Neural cell (in vitro differentiated cells): ENCODE measurements at regions not wholly inside any gene's neighbourhood (a gene's known extent, or its start where the extent isn't known, plus 50 kb on each side); places are given as distances from the start of the nearest gene placed in this dataset.

Experiments
- H2AFZ ChIP-seq: fragments of 200-600, 300-800 bp; sonication (generic), shearing (Covaris generic); 2 replicates; pipeline ENCODE4 v1.6.0; 2014; ENCODE audit warnings: low read depth, mild to moderate bottlenecking, antibody characterized with exemption, low read length, moderate library complexity
- H3F3A ChIP-seq: fragments of 200-600 bp; shearing (Covaris generic); 2 replicates; pipeline ENCODE4 v1.6.1; 2016; ENCODE audit warnings: mild to moderate bottlenecking, moderate library complexity, mixed read lengths, antibody characterized with exemption, low read length; ENCODE audit not compliant: insufficient read depth, poor library complexity, severe bottlenecking
- H3K27ac ChIP-seq: fragments of 200-600, 300-800 bp; sonication (generic), shearing (Covaris generic); 2 replicates; pipeline ENCODE4 v1.5.1; 2014; ENCODE audit warnings: mild to moderate bottlenecking, low read length, moderate library complexity
- H3K27me3 ChIP-seq: fragments of 300-800, 200-600 bp; sonication (generic), shearing (Covaris generic); 2 replicates; pipeline ENCODE4 v1.6.0; 2014; ENCODE audit warnings: mild to moderate bottlenecking, low read depth, low read length, moderate library complexity; ENCODE audit not compliant: insufficient read depth
- H3K36me3 ChIP-seq: fragments of 300-800, 200-600 bp; sonication (generic), shearing (Covaris generic); 2 replicates; pipeline ENCODE4 v1.5.1; 2014; ENCODE audit warnings: mild to moderate bottlenecking, antibody characterized with exemption, low read length, moderate library complexity; ENCODE audit not compliant: insufficient read depth
- H3K4me2 ChIP-seq: fragments of 300-800, 200-600 bp; sonication (generic), shearing (Covaris generic); 2 replicates; pipeline ENCODE4 v1.6.0; 2014; ENCODE audit warnings: mild to moderate bottlenecking, low read length
- H3K4me3 ChIP-seq: fragments of 300-800, 200-600 bp; sonication (generic), shearing (Covaris generic); 2 replicates; pipeline ENCODE4 v1.5.1; 2014; ENCODE audit warnings: mild to moderate bottlenecking, low read length, moderate library complexity
- H3K79me2 ChIP-seq: fragments of 200-600 bp; shearing (Covaris generic); replicated peaks from 2 replicates; pipeline ENCODE4 v1.6.0; 2014; ENCODE audit warnings: mild to moderate bottlenecking, low read length, moderate library complexity; ENCODE audit not compliant: insufficient read depth
- H3K9ac ChIP-seq: fragments of 300-800, 200-600 bp; sonication (generic), shearing (Covaris generic); 2 replicates; pipeline ENCODE4 v1.6.1; 2016; ENCODE audit warnings: mild to moderate bottlenecking, low read length, mixed read lengths
- H3K9me2 ChIP-seq: fragments of 200-600 bp; shearing (Covaris generic); 2 replicates; pipeline ENCODE4 v1.6.1; 2016; ENCODE audit warnings: mild to moderate bottlenecking, low read length, mixed read lengths; ENCODE audit not compliant: insufficient read depth
- H3K9me3 ChIP-seq: fragments of 200-600, 300-800 bp; sonication (generic), shearing (Covaris generic); 2 replicates; pipeline ENCODE4 v1.6.1; 2016; ENCODE audit warnings: mild to moderate bottlenecking, mixed run types, low read length, moderate library complexity, mixed read lengths
- H4K20me1 ChIP-seq: fragments of 200-600 bp; shearing (Covaris generic); 2 replicates; pipeline ENCODE4 v1.6.1; 2016; ENCODE audit warnings: mild to moderate bottlenecking, mixed run types; ENCODE audit not compliant: insufficient read depth
- CTCF ChIP-seq: fragments of 450-650 bp; IDR thresholded peaks from 2 replicates; pipeline ENCODE4 v1.5.1; 2014; ENCODE audit warnings: antibody characterized with exemption, mild to moderate bottlenecking, moderate library complexity; ENCODE audit not compliant: poor library complexity, severe bottlenecking
- EP300 ChIP-seq: fragments of 450-650 bp; conservative IDR thresholded peaks from 2 replicates; pipeline ENCODE4 v1.6.1; 2014; ENCODE audit warnings: antibody characterized with exemption, mild to moderate bottlenecking, moderate library complexity; ENCODE audit not compliant: poor library complexity, severe bottlenecking
- EZH2 ChIP-seq: fragments of 200-600, 300-800 bp; shearing (Covaris generic), sonication (generic); IDR thresholded peaks from 2 replicates; pipeline ENCODE4 v1.6.1; 2014; ENCODE audit warnings: antibody characterized with exemption, low read length, borderline replicate concordance, mild to moderate bottlenecking; ENCODE audit not compliant: insufficient read depth, poor library complexity, severe bottlenecking
- MXI1 ChIP-seq: fragments of 450-650 bp; conservative IDR thresholded peaks from 2 replicates; pipeline ENCODE4 v1.6.1; 2014; ENCODE audit warnings: antibody characterized with exemption, mild to moderate bottlenecking; ENCODE audit not compliant: poor library complexity, severe bottlenecking
- POLR2AphosphoS5 ChIP-seq: IDR thresholded peaks from 2 replicates; pipeline ENCODE4 v1.6.1; 2012
- RAD21 ChIP-seq: fragments of 450-650 bp; conservative IDR thresholded peaks from 2 replicates; pipeline ENCODE4 v1.6.1; 2014; ENCODE audit warnings: antibody characterized with exemption, mild to moderate bottlenecking, moderate library complexity
- REST ChIP-seq: IDR thresholded peaks from 2 replicates; pipeline ENCODE4 v1.6.1; 2012; ENCODE audit warnings: borderline replicate concordance
- SMC3 ChIP-seq: fragments of 450-650 bp; conservative IDR thresholded peaks from 2 replicates; pipeline ENCODE4 v1.6.1; 2014; ENCODE audit warnings: antibody characterized with exemption, mild to moderate bottlenecking, moderate library complexity; ENCODE audit not compliant: poor library complexity
- TAF1 ChIP-seq: IDR thresholded peaks from 2 replicates; pipeline ENCODE4 v1.6.1; 2012; ENCODE audit warnings: low read depth

DNA sequence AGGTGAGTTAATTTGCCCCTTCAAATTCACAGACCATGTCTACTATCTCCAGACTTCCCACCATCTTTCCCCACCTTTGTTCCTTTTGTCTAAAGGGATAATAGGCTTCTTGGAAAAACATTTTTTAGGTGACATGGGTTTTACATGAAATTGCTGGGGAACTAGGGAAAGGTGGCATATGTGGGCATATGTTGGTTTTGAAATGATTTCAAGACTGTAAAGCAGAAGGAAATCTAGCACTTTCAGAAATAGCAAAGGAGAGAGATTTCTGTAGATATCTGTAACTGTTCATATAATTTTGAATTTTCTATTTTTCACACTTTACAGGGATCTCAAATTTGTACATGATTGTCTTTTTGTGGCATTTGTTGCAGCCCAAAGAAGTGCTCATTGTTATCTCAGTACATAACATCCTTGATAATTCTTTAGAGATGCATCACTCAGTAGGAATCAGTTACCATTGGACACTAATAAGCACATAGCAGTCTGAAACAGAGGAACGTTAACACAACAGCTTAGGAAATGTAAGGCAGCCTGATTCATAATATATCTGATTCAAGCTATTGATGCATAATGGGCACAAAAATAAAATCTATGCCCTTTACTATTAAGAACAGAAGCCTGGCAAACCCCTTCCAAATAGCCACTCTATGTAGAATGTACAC is 659.7 kb downstream of the CENPC start:
- H2AFZ ChIP-seq, result no peak overlapping the region
- no peak overlapping the region for H3K9ac ChIP-seq
- no peaks in the 10 kb centered on the region for H4K20me1 ChIP-seq
- no peaks in the 10 kb centered on the region for H3K9me3 ChIP-seq
- no peaks in the 10 kb centered on the region for H3K36me3 ChIP-seq
- no peaks in the 10 kb centered on the region for H3K79me2 ChIP-seq
- TF ChIP-seq CTCF, result no peak
- TF ChIP-seq POLR2AphosphoS5, result no peak
- no peak for TF ChIP-seq SMC3
- TF ChIP-seq RAD21, result no peak
- TF ChIP-seq TAF1, result no peak
- no peak for TF ChIP-seq EP300
- TF ChIP-seq EZH2, result no peak
- TF ChIP-seq MXI1, result no peak
- no peak for TF ChIP-seq REST
- H3K27me3 ChIP-seq, result no peaks in the 10 kb centered on the region
- no peaks in the 10 kb centered on the region for H3K9me2 ChIP-seq
- no peak overlapping the region for H3K27ac ChIP-seq
- no peaks in the 10 kb centered on the region for H3F3A ChIP-seq
- H3K4me3 ChIP-seq, result no peak overlapping the region
- no peak overlapping the region for H3K4me2 ChIP-seq

- no peak overlapping the region for H3K9ac ChIP-seq
- no peak overlapping the region for H2AFZ ChIP-seq
- no peak overlapping the region for H3K27ac ChIP-seq
- no peak overlapping the region for H3K4me2 ChIP-seq
- H3K9me3 ChIP-seq, result no peaks in the 10 kb centered on the region
- H3K4me3 ChIP-seq, result no peak overlapping the region
- H3K79me2 ChIP-seq, result no peaks in the 10 kb centered on the region
- no peaks in the 10 kb centered on the region for H4K20me1 ChIP-seq
- no peaks in the 10 kb centered on the region for H3K36me3 ChIP-seq
- TF ChIP-seq EP300 (no peak), SMC3 (no peak), POLR2AphosphoS5 (no peak), RAD21 (no peak), CTCF (no peak), TAF1 (no peak), EZH2 (no peak), REST (no peak), MXI1 (no peak)
- H3K27me3 ChIP-seq, result no peaks in the 10 kb centered on the region
- H3F3A ChIP-seq, result no peaks in the 10 kb centered on the region
- H3K9me2 ChIP-seq, result no peaks in the 10 kb centered on the region
These were observed 668.4 kb downstream of the CENPC start for GRCh38 chr4:66876946-66877345.
